Neuronal stem cell (in vitro differentiated cells): ENCODE measurements at regions not wholly inside any gene's neighbourhood (a gene's known extent, or its start where the extent isn't known, plus 50 kb on each side); places are given as distances from the start of the nearest gene placed in this dataset.
A peak's percentile ranks its signal among the peaks of the same experiment; 100 is the strongest.

Source experiments
- DNase-seq: peaks from one replicate; pipeline ENCODE4 v3.0.0-alpha.2; 2013; ENCODE audit warnings: low spot score
- H2AFZ ChIP-seq: one replicate; pipeline ENCODE4 v1.6.1; 2013; ENCODE audit warnings: mild to moderate bottlenecking, low read length, inconsistent platforms
- H2AK5ac ChIP-seq: 2 replicates; pipeline ENCODE4 v1.6.1; 2013; ENCODE audit warnings: low read depth, mild to moderate bottlenecking, inconsistent platforms, low read length, moderate library complexity, mixed read lengths
- H2BK120ac ChIP-seq: 2 replicates; pipeline ENCODE4 v1.6.1; 2013; ENCODE audit warnings: low read depth, mild to moderate bottlenecking, inconsistent platforms, low read length, moderate library complexity, mixed read lengths
- H2BK12ac ChIP-seq: one replicate; pipeline ENCODE4 v1.6.1; 2013; ENCODE audit warnings: low read length, inconsistent platforms
- H2BK15ac ChIP-seq: 2 replicates; pipeline ENCODE4 v1.6.1; 2013; ENCODE audit warnings: mild to moderate bottlenecking, low read length, inconsistent platforms, mixed read lengths
- H2BK5ac ChIP-seq: one replicate; pipeline ENCODE4 v1.6.1; 2013; ENCODE audit warnings: inconsistent platforms, mild to moderate bottlenecking, low read length, moderate library complexity
- H3K14ac ChIP-seq: one replicate; pipeline ENCODE4 v1.6.1; 2013; ENCODE audit warnings: low read length, inconsistent platforms
- H3K18ac ChIP-seq: 2 replicates; pipeline ENCODE4 v1.6.1; 2013; ENCODE audit warnings: low read length, inconsistent platforms
- H3K23ac ChIP-seq: 2 replicates; pipeline ENCODE4 v1.6.1; 2013; ENCODE audit warnings: low read depth, mild to moderate bottlenecking, mixed read lengths, low read length, inconsistent platforms; ENCODE audit not compliant: poor library complexity
- H3K27ac ChIP-seq: replicated peaks from 3 replicates; pipeline ENCODE4 v1.5.1; 2013; ENCODE audit warnings: low read length, inconsistent platforms
- H3K27me3 ChIP-seq, 3 experiments: 2 replicates each; pipeline ENCODE4 v1.6.1; 2013; ENCODE audit warnings: low read length in 3 of 3, mild to moderate bottlenecking in 2 of 3, inconsistent platforms in 1 of 3, low read depth in 1 of 3, mixed read lengths in 1 of 3, moderate library complexity in 1 of 3; ENCODE audit not compliant: control insufficient read depth in 3 of 3, insufficient read depth in 3 of 3
- H3K36me3 ChIP-seq, 2 donors: replicated peaks in 1 of 2; 2 replicates each; pipeline ENCODE4 v1.6.1; 2013; ENCODE audit warnings: low read length in 2 of 2; ENCODE audit not compliant: control insufficient read depth in 2 of 2, insufficient read depth in 2 of 2
- H3K4ac ChIP-seq: 2 replicates; pipeline ENCODE4 v1.6.1; 2013; ENCODE audit warnings: inconsistent platforms, mild to moderate bottlenecking, low read length, moderate library complexity
- H3K4me1 ChIP-seq, 2 donors: 1 replicate in 1 of 2; 2 replicates in 1 of 2; pipeline ENCODE4 v1.6.1; 2013; ENCODE audit warnings: low read length in 2 of 2, low read depth in 1 of 2; ENCODE audit not compliant: control insufficient read depth in 2 of 2, insufficient read depth in 1 of 2
- H3K4me2 ChIP-seq: one replicate; pipeline ENCODE4 v1.6.1; 2013; ENCODE audit warnings: mild to moderate bottlenecking, low read length, inconsistent platforms; ENCODE audit not compliant: insufficient read depth, poor library complexity, severe bottlenecking
- H3K4me3 ChIP-seq, 2 donors: 2 replicates each; pipeline ENCODE4 v1.5.1; 2013; ENCODE audit warnings: low read length in 2 of 2, mild to moderate bottlenecking in 2 of 2, inconsistent platforms in 1 of 2, moderate library complexity in 1 of 2
- H3K79me1 ChIP-seq: one replicate; pipeline ENCODE4 v1.6.1; 2013; ENCODE audit warnings: low read depth, mild to moderate bottlenecking, inconsistent platforms, low read length, moderate library complexity
- H3K9ac ChIP-seq: one replicate; pipeline ENCODE4 v1.6.1; 2013; ENCODE audit warnings: mild to moderate bottlenecking, low read depth, low read length, inconsistent platforms; ENCODE audit not compliant: poor library complexity
- H3K9me3 ChIP-seq, 2 donors: replicated peaks in 1 of 2; 2 replicates each; pipeline versions ENCODE3 to v1.6.1; 2013; ENCODE audit warnings: low read length in 2 of 2, mild to moderate bottlenecking in 2 of 2, inconsistent platforms in 1 of 2, low read depth in 1 of 2, mixed read lengths in 1 of 2, moderate library complexity in 1 of 2; ENCODE audit not compliant: control insufficient read depth in 2 of 2, insufficient read depth in 1 of 2
- H4K8ac ChIP-seq: one replicate; pipeline ENCODE4 v1.6.1; 2013; ENCODE audit warnings: low read depth, mild to moderate bottlenecking, inconsistent platforms, low read length, moderate library complexity
- H4K91ac ChIP-seq: one replicate; pipeline ENCODE4 v1.6.1; 2013; ENCODE audit warnings: low read length, low read depth, mild to moderate bottlenecking, inconsistent platforms; ENCODE audit not compliant: poor library complexity
- WGBS, 2 donors: extraction: QIAGEN DNeasy Blood & Tissue Kit; methylation state at CpG; one replicate each; pipeline ENCODE4 v1.1.7; 2013; ENCODE audit warnings: missing lambda C conversion rate in 2 of 2, mixed read lengths in 1 of 2; ENCODE audit not compliant: insufficient read length in 2 of 2, insufficient replicate concordance in 1 of 2; ENCODE audit errors: extremely low coverage in 2 of 2; 5-methylcytosine and 5-hydroxymethylcytosine counted together

DNA sequence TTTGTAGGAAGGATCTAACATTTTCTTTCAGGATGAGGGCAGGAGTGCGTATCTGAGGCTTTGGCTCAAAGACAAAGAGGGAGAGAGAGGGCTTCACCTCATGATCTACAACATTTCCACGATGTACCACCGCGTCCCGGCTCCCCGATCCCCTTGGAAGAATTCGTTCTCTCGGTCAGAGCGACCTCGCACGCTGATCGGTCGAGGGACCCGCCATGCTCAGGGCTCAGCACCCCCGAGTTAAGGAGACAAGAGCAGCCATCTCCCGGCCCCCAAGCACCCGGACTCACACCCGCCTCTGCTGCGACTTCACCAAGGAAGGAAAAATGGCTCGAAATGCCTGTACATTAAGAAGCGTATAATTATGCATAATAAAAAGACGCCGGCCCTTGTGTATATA lies 89.5 kb upstream of the RPL38 start:
- Histone ChIP-seq H3K9me3 (no peaks in the 10 kb centered on the region), H3K14ac (no peak overlapping the region), H3K27me3 (peaks cover 0 to 43% (median 2%) of the 10 kb centered on the region in 3 experiments), H3K27ac (no peak overlapping the region), H2BK15ac (no peak overlapping the region), H4K8ac (no peak overlapping the region), H3K4ac (no peak overlapping the region), H2BK120ac (no peak overlapping the region), H2BK12ac (no peak overlapping the region), H3K36me3 (no peaks in the 10 kb centered on the region), H3K4me2 (no peak overlapping the region), H4K91ac (no peak overlapping the region), H2AK5ac (no peak overlapping the region), H2AFZ (no peak overlapping the region), H3K79me1 (no peaks in the 10 kb centered on the region), H3K4me1 (peaks cover 2 to 24% of the 10 kb centered on the region in 2 donors), H3K18ac (peak overlapping the region; percentile 29), H3K23ac (no peak overlapping the region), H2BK5ac (no peak overlapping the region), H3K9ac (no peak overlapping the region), H3K4me3 (no peak overlapping the region)
- DNase-seq, result no peak
- WGBS, 2 donors, result no CpG with 5 or more reads among the region's 23 CpGs

DNA sequence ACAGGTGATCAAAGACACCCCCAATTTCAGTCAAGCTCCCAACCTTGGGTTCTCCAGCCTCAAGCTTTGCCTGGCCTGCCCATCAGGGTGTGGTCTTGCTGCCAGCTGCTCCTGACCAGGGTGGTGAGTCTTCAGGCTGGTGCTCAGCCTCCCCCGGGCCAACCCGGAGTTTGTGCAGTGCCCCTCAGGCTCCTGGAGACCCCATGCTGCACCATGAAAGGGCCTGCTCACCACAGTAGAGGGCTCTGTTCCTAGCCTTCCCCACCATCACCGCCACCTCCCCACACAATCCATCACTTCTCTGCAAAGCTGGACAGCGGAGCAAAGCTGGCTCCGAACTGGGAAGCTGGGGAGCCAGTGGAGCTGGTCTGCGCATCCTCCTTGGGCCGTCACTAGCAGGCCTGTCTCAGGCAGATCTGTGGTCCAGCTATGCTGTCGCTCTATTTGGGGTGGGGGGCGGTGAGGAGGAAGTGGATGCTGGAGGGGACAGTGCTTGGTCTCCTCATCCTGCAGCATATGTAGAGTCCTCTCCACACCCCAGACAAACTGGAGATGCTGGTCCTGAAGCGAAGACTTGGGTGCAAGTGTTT lies 88.5 kb upstream of the RPL38 start:
- Histone ChIP-seq H2BK5ac (no peak overlapping the region), H3K18ac (peak overlapping the region; percentile 19), H3K4me1 (peaks cover 2 to 24% of the 10 kb centered on the region in 2 donors), H3K9me3 (no peaks in the 10 kb centered on the region), H2AK5ac (peak overlapping the region; percentile 37), H2BK15ac (peak overlapping the region; percentile 30), H2BK120ac (no peak overlapping the region), H4K8ac (no peak overlapping the region), H2BK12ac (peak overlapping the region; percentile 80), H3K4me3 (no peak overlapping the region), H3K9ac (no peak overlapping the region), H3K27me3 (peaks cover 0 to 53% (median 2%) of the 10 kb centered on the region in 3 experiments), H3K4ac (no peak overlapping the region), H3K27ac (no peak overlapping the region), H3K23ac (peak overlapping the region; percentile 10), H3K36me3 (no peaks in the 10 kb centered on the region), H3K79me1 (no peaks in the 10 kb centered on the region), H4K91ac (no peak overlapping the region), H3K4me2 (no peak overlapping the region), H2AFZ (no peak overlapping the region), H3K14ac (peak overlapping the region; percentile 23)
- WGBS, 2 donors, result no CpG with 5 or more reads among the region's 10 CpGs
- no peak for DNase-seq

DNA sequence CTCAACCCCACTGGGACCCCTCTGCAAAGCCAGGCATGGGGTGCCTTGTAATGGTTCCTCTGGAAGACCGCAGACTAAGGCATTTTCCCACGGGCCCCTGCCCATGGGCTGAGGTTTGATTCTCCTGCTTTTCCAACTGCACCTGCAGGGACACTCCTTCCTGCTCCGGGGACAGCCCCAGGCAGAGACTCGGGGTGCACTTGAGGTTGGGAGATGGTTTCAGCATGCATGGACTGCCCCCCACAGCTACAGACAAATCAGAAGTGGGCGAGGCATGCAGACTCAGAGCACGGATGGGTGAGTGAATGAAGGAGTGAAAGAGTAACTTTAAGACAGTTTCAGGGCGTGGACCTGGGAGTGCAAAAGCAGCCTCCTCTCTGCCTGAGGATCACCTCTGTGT lies 87.9 kb upstream of the RPL38 start:
- WGBS, 2 donors, result no CpG with 5 or more reads among the region's 7 CpGs
- no peak overlapping the region for H2BK15ac ChIP-seq
- peak overlapping the region; percentile 37 for H2AK5ac ChIP-seq
- peaks cover 0 to 54% (median 2%) of the 10 kb centered on the region in 3 experiments for H3K27me3 ChIP-seq
- H3K23ac ChIP-seq, result peak overlapping the region; percentile 4
- H2BK120ac ChIP-seq, result no peak overlapping the region
- H3K4me3 ChIP-seq, result no peak overlapping the region
- H2BK12ac ChIP-seq, result peak overlapping the region; percentile 76
- H3K4me2 ChIP-seq, result no peak overlapping the region
- H3K18ac ChIP-seq, result no peak overlapping the region
- DNase-seq, result no peak
- peaks cover 2 to 19% of the 10 kb centered on the region in 2 donors for H3K4me1 ChIP-seq
- H3K36me3 ChIP-seq, result no peaks in the 10 kb centered on the region
- no peaks in the 10 kb centered on the region for H3K79me1 ChIP-seq
- no peak overlapping the region for H3K27ac ChIP-seq
- H4K91ac ChIP-seq, result no peak overlapping the region
- H3K9ac ChIP-seq, result no peak overlapping the region
- no peak overlapping the region for H3K4ac ChIP-seq
- no peak overlapping the region for H2BK5ac ChIP-seq
- H3K9me3 ChIP-seq, result no peaks in the 10 kb centered on the region
- H3K14ac ChIP-seq, result peak overlapping the region; percentile 57
- H2AFZ ChIP-seq, result no peak overlapping the region
- no peak overlapping the region for H4K8ac ChIP-seq

DNA sequence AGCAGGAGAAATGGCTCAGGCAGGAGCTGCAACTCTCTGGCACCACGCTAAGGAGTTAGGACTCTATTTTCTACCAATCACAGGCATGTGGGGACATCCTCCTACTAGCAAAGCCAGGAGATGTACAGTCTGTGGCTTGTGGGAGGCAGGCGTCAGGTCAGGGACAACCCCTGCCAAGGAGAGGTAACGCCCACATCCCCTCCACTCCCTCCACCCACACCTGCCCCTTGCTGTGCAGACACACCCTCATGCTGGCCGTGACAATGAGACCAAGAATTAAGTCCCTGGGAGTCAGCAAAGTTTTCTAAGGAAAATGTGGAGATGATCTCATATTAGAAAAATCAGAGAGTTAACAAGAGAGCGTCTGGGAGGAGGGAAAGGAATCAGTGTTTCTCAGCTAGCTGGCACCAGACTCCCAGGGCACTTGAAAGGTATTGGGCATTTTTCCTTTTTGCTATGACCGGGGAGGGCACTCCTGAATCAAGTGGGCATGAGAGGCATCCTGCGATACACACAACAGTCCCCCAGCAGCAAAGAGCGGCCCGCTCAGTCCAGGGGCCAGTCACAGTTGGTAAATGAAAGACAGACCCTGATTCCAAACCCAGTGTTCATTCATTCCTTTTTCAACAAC lies 87.3 kb upstream of the RPL38 start:
- Histone ChIP-seq H2BK120ac (no peak overlapping the region), H3K9ac (no peak overlapping the region), H3K23ac (peak overlapping the region; percentile 4), H2BK12ac (no peak overlapping the region), H4K8ac (no peak overlapping the region), H3K36me3 (no peaks in the 10 kb centered on the region), H2AK5ac (no peak overlapping the region), H2BK15ac (no peak overlapping the region), H3K27ac (no peak overlapping the region), H3K4ac (no peak overlapping the region), H2BK5ac (no peak overlapping the region), H2AFZ (no peak overlapping the region), H3K18ac (no peak overlapping the region), H3K79me1 (no peaks in the 10 kb centered on the region), H3K4me3 (no peak overlapping the region), H3K14ac (no peak overlapping the region), H3K4me1 (peaks cover 2 to 16% of the 10 kb centered on the region in 2 donors), H3K4me2 (no peak overlapping the region), H4K91ac (no peak overlapping the region), H3K27me3 (peaks cover 0 to 56% (median 2%) of the 10 kb centered on the region in 3 experiments), H3K9me3 (no peaks in the 10 kb centered on the region)
- WGBS, 2 donors, result no CpG with 5 or more reads among the region's 9 CpGs
- DNase-seq, result no peak
